GM12891 (cell line): ENCODE measurements at regions not wholly inside any gene's neighbourhood (a gene's known extent, or its start where the extent isn't known, plus 50 kb on each side); places are given as distances from the start of the nearest gene placed in this dataset.

Experiments
- PAX5 ChIP-seq: IDR thresholded peaks from 2 replicates; pipeline ENCODE4 v1.6.1; 2011; ENCODE audit warnings: low read length, moderate library complexity, mild to moderate bottlenecking; ENCODE audit not compliant: insufficient read depth, severe bottlenecking
- POLR2A ChIP-seq: IDR thresholded peaks from 2 replicates; pipeline ENCODE4 v1.6.1; 2011; ENCODE audit warnings: low read depth, low read length, control low read depth
- POLR2AphosphoS5 ChIP-seq: IDR thresholded peaks from 2 replicates; pipeline ENCODE4 v1.6.1; 2011; ENCODE audit warnings: low read depth, low read length, control low read depth
- SPI1 ChIP-seq: IDR thresholded peaks from 2 replicates; pipeline ENCODE4 v1.6.1; 2011; ENCODE audit warnings: low read depth, low read length, control low read depth
- TAF1 ChIP-seq: IDR thresholded peaks from 2 replicates; pipeline ENCODE4 v1.6.1; 2011; ENCODE audit warnings: low read depth, low read length, control low read depth

- TF ChIP-seq POLR2AphosphoS5 (no peak), POLR2A (no peak), SPI1 (no peak), PAX5 (no peak), TAF1 (no peak)
Observed at GRCh38 chr2:122753336-122753735, 997.9 kb downstream of the TSN start.
